ENCODE measurements at regions not wholly inside any gene's neighbourhood (a gene's known extent, or its start where the extent isn't known, plus 50 kb on each side); places are given as distances from the start of the nearest gene placed in this dataset.
A peak's percentile ranks its signal among the peaks of the same experiment; 100 is the strongest.

GRCh38 chr21:34199121-34199910 is 125.9 kb downstream of the MRPS6 start:
- DNase-seq = no peak
- no peaks in the 10 kb centered on the region for H3K9me3 ChIP-seq
- no peak for TF ChIP-seq CTCF (IDR thresholded peaks at IDR 0.05)
- H3K36me3 ChIP-seq = no peaks in the 10 kb centered on the region
- intact Hi-C loops (cut with DNase I; ENCODE audit: low total_unique reads) = loop anchor here (5.0 kb wide), 1 partner anchor 277 kb away; no protein-coding TSS in a partner anchor
- peak overlapping the region; percentile 4 to 10 for H3K27ac ChIP-seq
- no peak overlapping the region for H3K4me3 ChIP-seq
- H3K4me1 ChIP-seq = peaks cover 0 to 41% (median 19%) of the 10 kb centered on the region in 4 donors
- no peaks in the 10 kb centered on the region for H3K27me3 ChIP-seq

- H3K27me3 ChIP-seq = no peaks in the 10 kb centered on the region
- intact Hi-C loops (cut with DNase I; ENCODE audit: low total_unique reads) = loop anchor here (5.0 kb wide), 2 partner anchors 128 to 137 kb away; partner anchors contain the start of genes MRPS6 and SLC5A3
- DNase-seq = no peak
- no peak overlapping the region for H3K4me3 ChIP-seq
- peak overlapping the region; percentile 71 to 78 for H3K27ac ChIP-seq
- H3K36me3 ChIP-seq = no peaks in the 10 kb centered on the region
- no peak for TF ChIP-seq CTCF (IDR thresholded peaks at IDR 0.05)
- no peaks in the 10 kb centered on the region for H3K9me3 ChIP-seq
- H3K4me1 ChIP-seq = peaks cover 0 to 52% (median 25%) of the 10 kb centered on the region in 4 donors
These were observed 127.0 kb downstream of the MRPS6 start for GRCh38 chr21:34200288-34200905.

GRCh38 chr21:34201001-34201400 is 127.6 kb downstream of the MRPS6 start:
- peak overlapping the region; percentile 71 to 78 for H3K27ac ChIP-seq
- H3K36me3 ChIP-seq = no peaks in the 10 kb centered on the region
- H3K9me3 ChIP-seq = no peaks in the 10 kb centered on the region
- intact Hi-C loops (cut with DNase I; ENCODE audit: low total_unique reads) = loop anchor here (5.0 kb wide), 2 partner anchors 129 to 136 kb away; partner anchors contain the start of genes MRPS6 and SLC5A3
- DNase-seq = no peak
- peak overlapping the region; percentile 49 to 60 for H3K4me3 ChIP-seq
- H3K4me1 ChIP-seq = peaks cover 0 to 58% (median 25%) of the 10 kb centered on the region in 4 donors
- no peaks in the 10 kb centered on the region for H3K27me3 ChIP-seq
- TF ChIP-seq CTCF (IDR thresholded peaks at IDR 0.05) = no peak

- intact Hi-C loops (cut with DNase I; ENCODE audit: low total_unique reads) = loop anchor here (5.0 kb wide), 2 partner anchors 129 to 136 kb away; partner anchors contain the start of genes MRPS6 and SLC5A3
- no peak for DNase-seq
- Histone ChIP-seq H3K27ac (peak overlapping the region; percentile 71 to 78), H3K4me3 (peak overlapping the region; percentile 49 to 60), H3K4me1 (peaks cover 0 to 63% (median 25%) of the 10 kb centered on the region in 4 donors), H3K9me3 (no peaks in the 10 kb centered on the region), H3K36me3 (no peaks in the 10 kb centered on the region), H3K27me3 (no peaks in the 10 kb centered on the region)
- no peak for TF ChIP-seq CTCF (IDR thresholded peaks at IDR 0.05)
These were observed 128.1 kb downstream of the MRPS6 start for GRCh38 chr21:34201481-34201858.

GRCh38 chr21:34202553-34203372 is 129.4 kb downstream of the MRPS6 start:
- peak overlapping the region; percentile 71 to 78 for H3K27ac ChIP-seq
- no peaks in the 10 kb centered on the region for H3K36me3 ChIP-seq
- DNase-seq = peak; percentile 48 to 86
- TF ChIP-seq CTCF (IDR thresholded peaks at IDR 0.05) = no peak
- H3K4me1 ChIP-seq = peaks cover 0 to 65% (median 25%) of the 10 kb centered on the region in 4 donors
- H3K9me3 ChIP-seq = no peaks in the 10 kb centered on the region
- H3K27me3 ChIP-seq = no peaks in the 10 kb centered on the region
- H3K4me3 ChIP-seq = peak overlapping the region; percentile 49 to 60
- intact Hi-C loops (cut with DNase I; ENCODE audit: low total_unique reads) = loop anchor here (5.0 kb wide), 2 partner anchors 130 to 135 kb away; partner anchors contain the start of genes MRPS6 and SLC5A3

Data from tibial artery (tissue), 4 donors.